ENCODE measurements at regions not wholly inside any gene's neighbourhood (a gene's known extent, or its start where the extent isn't known, plus 50 kb on each side); places are given as distances from the start of the nearest gene placed in this dataset.
A peak's percentile ranks its signal among the peaks of the same experiment; 100 is the strongest.
"Not testable (repeated sequence)": the region's sequence is repeated elsewhere in the genome, so short reads cannot be mapped to it uniquely, and the experiment has no call there.

DNA sequence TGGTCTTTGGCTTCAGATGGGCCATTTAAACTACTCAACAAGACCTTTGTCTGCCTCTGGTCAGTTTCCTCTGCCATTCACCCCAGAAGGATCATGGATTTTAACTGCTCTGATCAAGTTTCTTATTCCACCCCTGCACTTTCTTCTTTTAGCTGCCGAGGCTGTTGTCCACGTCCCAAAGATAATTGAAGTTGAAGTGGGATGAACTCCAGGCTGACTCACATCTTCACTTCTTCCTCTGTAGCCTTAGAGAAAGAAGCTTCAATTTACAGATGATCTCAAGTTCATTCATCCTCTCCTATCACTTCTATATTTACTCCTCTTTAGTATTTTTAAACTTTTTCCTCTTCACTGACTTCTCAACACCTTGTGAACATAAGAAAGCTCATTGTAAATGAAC lies 651.6 kb downstream of the UTRN start:
- Histone ChIP-seq H3K9me3 (replicated peaks) (no peaks in the 10 kb centered on the region), H3K4me3 (no peak overlapping the region), H3K27ac (no peak overlapping the region), H3K4me1 (replicated peaks) (no peaks in the 10 kb centered on the region; the same call in 1 of the 2 replicates), H3K27me3 (replicated peaks) (no peaks in the 10 kb centered on the region), H3K36me3 (no peaks in the 10 kb centered on the region)
- no peak for DNase-seq (ENCODE audit: low read depth in 1 of 2, low spot score in 2 of 2)

- no peak overlapping the region for H3K4me3 ChIP-seq
- no peaks in the 10 kb centered on the region for H3K36me3 ChIP-seq
- H3K27me3 ChIP-seq (replicated peaks) = no peaks in the 10 kb centered on the region
- no peak for DNase-seq (ENCODE audit: low read depth in 1 of 2, low spot score in 2 of 2)
- no peak overlapping the region for H3K27ac ChIP-seq
- H3K9me3 ChIP-seq (replicated peaks) = no peaks in the 10 kb centered on the region
- H3K4me1 ChIP-seq (replicated peaks) = no peaks in the 10 kb centered on the region; the same call in 1 of the 2 replicates
These were observed 654.8 kb downstream of the UTRN start for GRCh38 chr6:144939921-144940320.

GRCh38 chr6:144944106-144944505 lies 659.0 kb downstream of the UTRN start:
- H3K27ac ChIP-seq = no peak overlapping the region
- no peaks in the 10 kb centered on the region for H3K27me3 ChIP-seq (replicated peaks)
- no peak overlapping the region for H3K4me3 ChIP-seq
- no peaks in the 10 kb centered on the region for H3K4me1 ChIP-seq (replicated peaks)
- DNase-seq (ENCODE audit: low read depth in 1 of 2, low spot score in 2 of 2) = no peak
- H3K36me3 ChIP-seq = no peaks in the 10 kb centered on the region
- no peaks in the 10 kb centered on the region for H3K9me3 ChIP-seq (replicated peaks)

GRCh38 chr6:144947398-144947976 lies 662.4 kb downstream of the UTRN start:
- H3K27me3 ChIP-seq (replicated peaks) = no peaks in the 10 kb centered on the region

GRCh38 chr6:144951730-144952437 lies 666.7 kb downstream of the UTRN start:
- DNase-seq (ENCODE audit: low read depth in 1 of 2, low spot score in 2 of 2) = no peak
- no peaks in the 10 kb centered on the region for H3K36me3 ChIP-seq
- H3K27me3 ChIP-seq (replicated peaks) = no peaks in the 10 kb centered on the region
- no peaks in the 10 kb centered on the region for H3K9me3 ChIP-seq (replicated peaks)
- no peak overlapping the region for H3K4me3 ChIP-seq
- peaks cover 30% of the 10 kb centered on the region for H3K4me1 ChIP-seq (replicated peaks)
- no peak overlapping the region for H3K27ac ChIP-seq

More at GRCh38 chr6:144947398-144947976, 662.4 kb downstream of the UTRN start:
- no peaks in the 10 kb centered on the region for H3K36me3 ChIP-seq
- H3K9me3 ChIP-seq (replicated peaks) = no peaks in the 10 kb centered on the region
- H3K27ac ChIP-seq = no peak overlapping the region
- no peaks in the 10 kb centered on the region for H3K4me1 ChIP-seq (replicated peaks)
- DNase-seq (ENCODE audit: low read depth in 1 of 2, low spot score in 2 of 2) = no peak
- H3K4me3 ChIP-seq = no peak overlapping the region

DNA sequence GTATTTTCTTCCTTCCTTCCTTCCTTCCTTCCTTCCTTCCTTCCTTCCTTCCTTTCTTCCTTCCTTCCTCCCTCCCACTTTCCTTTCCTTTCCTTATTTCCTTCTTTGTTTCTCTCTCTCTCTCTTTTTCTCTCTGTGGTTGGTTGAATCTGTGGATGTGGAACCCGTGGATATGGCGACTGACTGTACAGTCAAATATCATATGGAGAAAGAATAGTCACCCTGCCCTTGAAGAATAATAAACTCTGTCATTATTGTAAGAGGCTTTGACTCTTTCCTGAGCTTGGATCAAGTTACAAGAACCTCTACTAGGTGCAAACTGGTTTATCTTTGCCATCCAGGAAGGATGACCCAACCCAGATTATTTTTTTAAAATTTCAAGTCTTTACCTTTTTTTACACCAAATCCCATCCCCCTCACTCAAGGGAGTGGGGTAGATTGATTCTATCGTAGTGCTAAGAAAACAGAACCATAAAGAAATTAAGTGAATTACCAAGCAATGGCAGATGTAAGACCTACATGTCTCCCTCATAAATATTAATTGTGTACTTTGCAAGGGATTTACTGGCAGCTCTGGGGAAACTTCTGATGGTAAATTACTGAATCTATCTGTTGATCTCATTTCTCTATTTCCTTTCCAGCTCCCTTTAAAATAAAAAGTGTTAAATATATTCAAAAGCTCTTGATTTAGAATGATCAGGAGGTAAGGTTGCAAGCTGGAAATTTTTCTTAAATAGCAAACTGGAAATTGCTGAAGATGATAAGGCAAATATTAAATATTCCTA lies 667.5 kb downstream of the UTRN start:
- Histone ChIP-seq H3K36me3 (no peaks in the 10 kb centered on the region), H3K27me3 (replicated peaks) (no peaks in the 10 kb centered on the region)

GRCh38 chr6:144953552-144954240 lies 668.6 kb downstream of the UTRN start:
- Histone ChIP-seq H3K27ac (peak overlapping the region; percentile 60), H3K27me3 (replicated peaks) (no peaks in the 10 kb centered on the region), H3K9me3 (replicated peaks) (no peaks in the 10 kb centered on the region), H3K4me3 (no peak overlapping the region), H3K4me1 (replicated peaks) (peaks cover 37% of the 10 kb centered on the region), H3K36me3 (no peaks in the 10 kb centered on the region)
- peak; percentile 89 for DNase-seq (ENCODE audit: low read depth in 1 of 2, low spot score in 2 of 2)

More for the DNA sequence above, 667.5 kb downstream of the UTRN start:
- H3K9me3 ChIP-seq (replicated peaks) = no peaks in the 10 kb centered on the region
- no peak for DNase-seq (ENCODE audit: low read depth in 1 of 2, low spot score in 2 of 2)
- peaks cover 37% of the 10 kb centered on the region for H3K4me1 ChIP-seq (replicated peaks)
- no peak overlapping the region for H3K27ac ChIP-seq
- no peak overlapping the region for H3K4me3 ChIP-seq

GRCh38 chr6:144954241-144954556 lies 669.1 kb downstream of the UTRN start:
- Histone ChIP-seq H3K27ac (peak overlapping the region; percentile 60), H3K36me3 (no peaks in the 10 kb centered on the region), H3K4me1 (replicated peaks) (peaks cover 37% of the 10 kb centered on the region), H3K9me3 (replicated peaks) (no peaks in the 10 kb centered on the region), H3K27me3 (replicated peaks) (no peaks in the 10 kb centered on the region), H3K4me3 (no peak overlapping the region)
- no peak for DNase-seq (ENCODE audit: low read depth in 1 of 2, low spot score in 2 of 2)

GRCh38 chr6:144955392-144955791 lies 670.3 kb downstream of the UTRN start:
- H3K27ac ChIP-seq = no peak overlapping the region
- no peak for DNase-seq (ENCODE audit: low read depth in 1 of 2, low spot score in 2 of 2)

DNA sequence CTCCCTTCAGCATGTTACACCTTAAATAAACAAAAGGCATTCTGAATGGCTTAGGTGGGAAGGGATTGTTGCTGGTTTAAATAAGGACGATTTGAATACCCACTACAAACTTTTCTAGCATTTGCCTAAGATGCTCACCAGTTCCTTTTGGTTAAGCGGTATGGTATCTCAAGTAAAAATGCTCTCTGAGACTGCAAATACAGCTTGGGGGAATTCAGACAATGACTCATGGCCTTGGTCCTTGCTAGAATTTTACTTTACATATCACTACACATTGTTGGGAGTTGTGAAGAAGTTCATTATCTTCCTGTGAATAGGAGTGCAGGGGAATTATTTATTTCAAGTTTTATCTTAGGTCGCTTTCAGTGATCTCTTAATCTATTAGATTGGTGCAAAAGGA lies 670.7 kb downstream of the UTRN start:
- DNase-seq (ENCODE audit: low read depth in 1 of 2, low spot score in 2 of 2) = peak in 1 of 2 experiments; percentile 13
- no peaks in the 10 kb centered on the region for H3K36me3 ChIP-seq
- no peak overlapping the region for H3K27ac ChIP-seq
- H3K9me3 ChIP-seq (replicated peaks) = no peaks in the 10 kb centered on the region
- no peak overlapping the region for H3K4me3 ChIP-seq
- H3K27me3 ChIP-seq (replicated peaks) = no peaks in the 10 kb centered on the region
- H3K4me1 ChIP-seq (replicated peaks) = peaks cover 37% of the 10 kb centered on the region

More at GRCh38 chr6:144955392-144955791, 670.3 kb downstream of the UTRN start:
- no peaks in the 10 kb centered on the region for H3K9me3 ChIP-seq (replicated peaks)
- no peaks in the 10 kb centered on the region for H3K36me3 ChIP-seq
- H3K27me3 ChIP-seq (replicated peaks) = no peaks in the 10 kb centered on the region
- peaks cover 37% of the 10 kb centered on the region for H3K4me1 ChIP-seq (replicated peaks)
- no peak overlapping the region for H3K4me3 ChIP-seq

DNA sequence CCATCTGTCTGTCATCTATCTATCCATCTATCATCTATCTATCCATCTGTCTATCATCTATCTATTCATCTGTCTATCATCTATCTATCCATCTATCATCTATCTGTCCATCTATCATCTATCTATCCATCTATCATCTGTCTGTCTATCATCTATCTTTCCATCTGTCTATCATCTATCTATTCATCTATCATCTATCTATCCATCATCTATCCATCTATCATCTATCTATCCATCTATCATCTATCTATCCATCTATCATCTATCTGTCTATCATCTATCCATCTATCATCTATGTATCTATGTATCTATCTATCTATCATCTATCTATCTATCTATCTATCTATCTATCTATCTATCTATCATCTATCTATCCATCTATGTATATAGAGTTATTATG lies 671.6 kb downstream of the UTRN start:
- peaks cover 37% of the 10 kb centered on the region for H3K4me1 ChIP-seq (replicated peaks)
- DNase-seq (ENCODE audit: low read depth in 1 of 2, low spot score in 2 of 2); H3K9me3 ChIP-seq (replicated peaks); H3K4me3 ChIP-seq; H3K27me3 ChIP-seq (replicated peaks); H3K27ac ChIP-seq; H3K36me3 ChIP-seq: not testable (repeated sequence)

DNA sequence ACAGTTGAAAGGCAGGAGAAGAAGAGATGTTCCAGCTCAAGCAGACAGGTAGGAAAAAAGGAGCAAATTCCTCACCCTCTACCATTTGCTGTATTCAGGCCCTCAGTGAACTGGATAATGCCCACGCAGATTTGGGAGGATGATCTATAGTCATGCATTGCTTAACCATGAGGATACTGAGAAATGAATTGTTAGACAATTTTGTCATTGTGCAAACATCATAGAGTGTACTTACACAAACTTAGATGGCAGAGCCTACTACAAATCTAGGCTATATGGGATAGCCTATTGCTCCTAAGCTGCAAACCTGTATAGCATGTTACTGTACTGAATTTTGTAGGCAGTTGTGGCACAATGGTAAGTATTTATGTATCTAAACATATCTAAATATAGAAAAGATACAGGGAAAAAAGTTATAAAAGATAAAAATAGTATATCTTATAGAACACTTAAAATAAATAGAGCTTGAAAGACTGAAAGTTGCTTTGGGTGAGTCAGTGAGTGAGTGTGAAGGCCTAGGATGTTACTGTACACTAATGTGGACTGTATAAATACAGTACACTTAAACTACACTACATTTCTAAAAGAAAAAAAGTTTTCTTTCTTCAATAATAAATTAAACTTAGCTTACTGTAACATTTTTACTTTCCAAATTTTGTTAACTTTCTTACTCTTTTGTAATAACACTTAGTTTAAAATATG lies 672.3 kb downstream of the UTRN start:
- no peak for DNase-seq (ENCODE audit: low read depth in 1 of 2, low spot score in 2 of 2)

GRCh38 chr6:144969154-144969553 lies 684.0 kb downstream of the UTRN start:
- no peaks in the 10 kb centered on the region for H3K27me3 ChIP-seq (replicated peaks)
- no peaks in the 10 kb centered on the region for H3K36me3 ChIP-seq
- no peak for DNase-seq (ENCODE audit: low read depth in 1 of 2, low spot score in 2 of 2)
- no peaks in the 10 kb centered on the region for H3K4me1 ChIP-seq (replicated peaks)
- H3K27ac ChIP-seq = no peak overlapping the region
- no peak overlapping the region for H3K4me3 ChIP-seq
- H3K9me3 ChIP-seq (replicated peaks) = no peaks in the 10 kb centered on the region

More for the DNA sequence above, 672.3 kb downstream of the UTRN start:
- Histone ChIP-seq H3K27ac (no peak overlapping the region), H3K36me3 (no peaks in the 10 kb centered on the region), H3K4me1 (replicated peaks) (peaks cover 37% of the 10 kb centered on the region), H3K4me3 (no peak overlapping the region), H3K27me3 (replicated peaks) (no peaks in the 10 kb centered on the region), H3K9me3 (replicated peaks) (no peaks in the 10 kb centered on the region)

All from SJSA1 (cell line).